IMR-90 (cell line): ENCODE measurements at regions not wholly inside any gene's neighbourhood (a gene's known extent, or its start where the extent isn't known, plus 50 kb on each side); places are given as distances from the start of the nearest gene placed in this dataset.

Source experiments
- ATAC-seq: fragments of 200-7000 bp; cut with Tn5 transposase; 2 replicates; pipeline ENCODE4 v1.9.1; 2020; ENCODE audit warnings: low read depth, mild to moderate bottlenecking, moderate library complexity
- BruUV-seq: library from RNA; stranded (reverse); fragments of 400-500 nt; replicated peaks from 2 replicates; lab custom pipeline; 2021; lab: Mats Ljungman, UMichigan
- CTCF ChIA-PET: fragments of 300-600 bp; formaldehyde crosslinking; extraction: SDS; loops from one replicate; lab custom pipeline; 2021; ENCODE audit warnings: antibody characterized with exemption; lab: Yijun Ruan, JAX
- POLR2A ChIA-PET: fragments of 300-600 bp; sonication (Branson Sonifier 250); formaldehyde crosslinking; loops from one replicate; lab custom pipeline; 2022; ENCODE audit warnings: antibody characterized with exemption; ENCODE audit not compliant: unreplicated experiment; lab: Charles Lee
- DNase-seq: peaks from one replicate; pipeline ENCODE4 v3.0.0; 2013
- H2AFZ ChIP-seq: replicated peaks from 2 replicates; pipeline ENCODE3; 2013; ENCODE audit warnings: low read length, mild to moderate bottlenecking; ENCODE audit not compliant: poor library complexity
- H2AK5ac ChIP-seq: 2 replicates; pipeline ENCODE4 v1.6.1; 2013; ENCODE audit warnings: low read depth, low read length, inconsistent platforms
- H2AK9ac ChIP-seq: replicated peaks from 2 replicates; pipeline ENCODE3; 2013; ENCODE audit warnings: mild to moderate bottlenecking, low read depth, low read length, moderate library complexity; ENCODE audit not compliant: poor library complexity
- H2BK120ac ChIP-seq: 2 replicates; pipeline ENCODE4 v1.6.1; 2013; ENCODE audit warnings: low read depth, low read length, inconsistent platforms
- H2BK15ac ChIP-seq: 3 replicates; pipeline ENCODE4 v1.6.1; 2013; ENCODE audit warnings: low read depth, low read length, inconsistent platforms
- H2BK20ac ChIP-seq: 2 replicates; pipeline ENCODE4 v1.6.1; 2013; ENCODE audit warnings: low read depth, mild to moderate bottlenecking, inconsistent platforms, low read length, moderate library complexity
- H2BK5ac ChIP-seq: 2 replicates; pipeline ENCODE4 v1.6.1; 2013; ENCODE audit warnings: mild to moderate bottlenecking, low read depth, low read length, inconsistent platforms; ENCODE audit not compliant: poor library complexity, severe bottlenecking
- H3K14ac ChIP-seq: replicated peaks from 2 replicates; pipeline ENCODE4 v1.6.1; 2013; ENCODE audit warnings: low read depth, low read length, inconsistent platforms
- H3K18ac ChIP-seq: 2 replicates; pipeline ENCODE4 v1.6.1; 2013; ENCODE audit warnings: low read depth, low read length, control low read depth
- H3K23ac ChIP-seq: 2 replicates; pipeline ENCODE4 v1.6.1; 2013; ENCODE audit warnings: low read depth, low read length, inconsistent platforms
- H3K27ac ChIP-seq: 2 replicates; pipeline ENCODE4 v1.5.1; 2013; ENCODE audit warnings: mild to moderate bottlenecking, control low read depth, low read length; ENCODE audit not compliant: insufficient read depth
- H3K27me3 ChIP-seq: 2 replicates; pipeline ENCODE4 v1.6.1; 2013; ENCODE audit warnings: low read length; ENCODE audit not compliant: control insufficient read depth, insufficient read depth
- H3K36me3 ChIP-seq: 2 replicates; pipeline ENCODE4 v1.6.1; 2013; ENCODE audit warnings: low read length, mixed read lengths; ENCODE audit not compliant: control insufficient read depth, insufficient read depth
- H3K4ac ChIP-seq: 2 replicates; pipeline ENCODE4 v1.6.1; 2013; ENCODE audit warnings: low read depth, low read length, inconsistent platforms
- H3K4me1 ChIP-seq: 2 replicates; pipeline ENCODE4 v1.6.1; 2013; ENCODE audit warnings: low read length, mixed read lengths; ENCODE audit not compliant: control insufficient read depth, insufficient read depth
- H3K4me2 ChIP-seq: 2 replicates; pipeline ENCODE4 v1.6.1; 2013; ENCODE audit warnings: low read depth, mild to moderate bottlenecking, control low read depth, low read length, moderate library complexity
- H3K4me3 ChIP-seq: 2 replicates; pipeline ENCODE4 v1.5.1; 2013; ENCODE audit warnings: low read depth, mild to moderate bottlenecking, control low read depth, low read length, moderate library complexity; ENCODE audit not compliant: insufficient read depth
- H3K56ac ChIP-seq: 2 replicates; pipeline ENCODE4 v1.6.1; 2013; ENCODE audit warnings: low read length, inconsistent platforms; ENCODE audit not compliant: insufficient read depth; ENCODE audit errors: extremely low read depth
- H3K79me1 ChIP-seq, 2 experiments: 2 replicates each; pipeline ENCODE4 v1.6.1; 2013; ENCODE audit warnings: low read length in 2 of 2, inconsistent platforms in 1 of 2, low read depth in 1 of 2
- H3K9ac ChIP-seq: 2 replicates; pipeline ENCODE4 v1.6.1; 2013; ENCODE audit warnings: low read depth, low read length, control low read depth
- H3K9me1 ChIP-seq: 2 replicates; pipeline ENCODE4 v1.6.1; 2013; ENCODE audit warnings: low read length, inconsistent platforms; ENCODE audit not compliant: insufficient read depth
- H3K9me3 ChIP-seq: 2 replicates; pipeline ENCODE4 v1.6.1; 2013; ENCODE audit warnings: low read length; ENCODE audit not compliant: control insufficient read depth, insufficient read depth
- H4K20me1 ChIP-seq: 2 replicates; pipeline ENCODE4 v1.6.1; 2013; ENCODE audit warnings: low read length, inconsistent platforms; ENCODE audit not compliant: insufficient read depth
- H4K5ac ChIP-seq: 2 replicates; pipeline ENCODE4 v1.6.1; 2013; ENCODE audit warnings: mild to moderate bottlenecking, low read depth, low read length, control low read depth
- H4K8ac ChIP-seq, 2 experiments: 2 replicates each; pipeline ENCODE4 v1.6.1; 2013; ENCODE audit warnings: low read depth in 2 of 2, low read length in 2 of 2, control low read depth in 1 of 2, inconsistent platforms in 1 of 2
- H4K91ac ChIP-seq: 2 replicates; pipeline ENCODE4 v1.6.1; 2013; ENCODE audit warnings: low read depth, low read length, inconsistent platforms; ENCODE audit not compliant: insufficient read depth
- CHD1 ChIP-seq: IDR thresholded peaks from 2 replicates; pipeline ENCODE4 v1.6.1; 2012; ENCODE audit warnings: low read depth, low read length, improper control_type of control experiment
- MAFK ChIP-seq: IDR thresholded peaks from 2 replicates; pipeline ENCODE4 v1.6.1; 2012; ENCODE audit warnings: low read depth, low read length, improper control_type of control experiment
- MXI1 ChIP-seq: IDR thresholded peaks from 2 replicates; pipeline ENCODE4 v1.6.1; 2012; ENCODE audit warnings: low read depth, mild to moderate bottlenecking, low read length, moderate library complexity, borderline replicate concordance
- NFE2L2 ChIP-seq: fragments of 150-350 bp; IDR thresholded peaks from 2 replicates; pipeline ENCODE4 v1.6.1; 2016; ENCODE audit warnings: low read depth, mild to moderate bottlenecking, low read length
- POLR2A ChIP-seq: IDR thresholded peaks from 2 replicates; pipeline ENCODE4 v1.6.1; 2012; ENCODE audit warnings: mild to moderate bottlenecking, low read depth, low read length
- RAD21 ChIP-seq: IDR thresholded peaks from 2 replicates; pipeline ENCODE4 v1.6.1; 2012; ENCODE audit warnings: low read length, improper control_type of control experiment
- SMC3 ChIP-seq: fragments of 150-350 bp; IDR thresholded peaks from 2 replicates; pipeline ENCODE4 v1.6.1; 2016; ENCODE audit warnings: low read depth, mild to moderate bottlenecking, antibody characterized with exemption, low read length, moderate library complexity
- USF2 ChIP-seq: fragments of 150-350 bp; IDR thresholded peaks from 2 replicates; pipeline ENCODE4 v1.6.1; 2017; ENCODE audit warnings: mild to moderate bottlenecking, antibody characterized with exemption, low read length, low read depth
- dilution Hi-C: fragments of 300-500 bp; cut with HindIII; formaldehyde crosslinking; loops from one replicate; pipeline ENCODE4 v1.14.3; 2018; ENCODE audit warnings: low sequenced_read_pairs; ENCODE audit not compliant: unreplicated experiment
- in situ Hi-C: fragments of 300-500 bp; cut with MboI; formaldehyde crosslinking; loops from 3 replicates; pipeline ENCODE4 v1.14.3; 2019; ENCODE audit warnings: low sequenced_read_pairs, inconsistent platforms, mixed read lengths
- intact Hi-C: fragments of 100-400 bp; cut with micrococcal nuclease; formaldehyde crosslinking; loops from 2 replicates; pipeline ENCODE4 v1.10.0; 2022

GRCh38 chr3:117726776-117727175 lies 1017.2 kb downstream of the TUSC7 start:
- no peak overlapping the region for H3K9ac ChIP-seq
- no peak overlapping the region for H3K18ac ChIP-seq
- no peaks in the 10 kb centered on the region for H3K4me1 ChIP-seq
- ChIA-PET CTCF (interaction anchor here (0.6 kb wide), 1 partner anchor 51 kb away, joined by 3 read pairs; no protein-coding TSS in a partner anchor), POLR2A (no interaction called here)
- ATAC-seq (no peak; the same call in 1 of the 2 replicates), DNase-seq (no peak)
- intact Hi-C loops (no loop called here), dilution Hi-C loops (no loop called here), in situ Hi-C loops (no loop called here)
- no peaks in the 10 kb centered on the region for H3K36me3 ChIP-seq
- H4K20me1 ChIP-seq = no peaks in the 10 kb centered on the region
- H3K27me3 ChIP-seq = no peaks in the 10 kb centered on the region
- no peak overlapping the region for H2BK120ac ChIP-seq
- no peak overlapping the region for H3K56ac ChIP-seq
- H4K8ac ChIP-seq = no peak overlapping the region
- H3K9me1 ChIP-seq = no peaks in the 10 kb centered on the region
- BruUV-seq = no TSS peak
- no peaks in the 10 kb centered on the region for H3K9me3 ChIP-seq
- no peak overlapping the region for H2AK5ac ChIP-seq
- no peak overlapping the region for H4K91ac ChIP-seq
- no peak overlapping the region for H3K4me2 ChIP-seq
- no peak for TF ChIP-seq MAFK
- no peak for TF ChIP-seq POLR2A
- TF ChIP-seq NFE2L2 = no peak
- no peak for TF ChIP-seq CHD1
- no peak for TF ChIP-seq MXI1
- TF ChIP-seq SMC3 = no peak
- no peak for TF ChIP-seq RAD21
- TF ChIP-seq USF2 = no peak
- no peak overlapping the region for H3K4ac ChIP-seq
- no peak overlapping the region for H2AK9ac ChIP-seq
- H2BK20ac ChIP-seq = no peak overlapping the region
- no peak overlapping the region for H3K4me3 ChIP-seq
- no peak overlapping the region for H2AFZ ChIP-seq
- H3K79me1 ChIP-seq = no peaks in the 10 kb centered on the region
- H2BK5ac ChIP-seq = no peak overlapping the region
- H4K5ac ChIP-seq = no peak overlapping the region
- H3K14ac ChIP-seq = no peak overlapping the region
- no peak overlapping the region for H3K23ac ChIP-seq
- no peak overlapping the region for H2BK15ac ChIP-seq
- H3K27ac ChIP-seq = no peak overlapping the region
